Keratinocyte (primary cell): ENCODE measurements at regions not wholly inside any gene's neighbourhood (a gene's known extent, or its start where the extent isn't known, plus 50 kb on each side); places are given as distances from the start of the nearest gene placed in this dataset.

Source experiments
- CTCF ChIP-seq, 3 experiments: IDR thresholded peaks in 1 of 3; conservative IDR thresholded peaks in 1 of 3; optimal IDR thresholded peaks in 1 of 3; 2 replicates in 2 of 3; 3 replicates in 1 of 3; pipeline versions ENCODE3 to v1.5.1; 2011; ENCODE audit warnings: low read length in 3 of 3, mild to moderate bottlenecking in 3 of 3, moderate library complexity in 2 of 3, control low read depth in 1 of 3, inconsistent platforms in 1 of 3; ENCODE audit not compliant: insufficient read depth in 2 of 3; ENCODE audit errors: extremely low read depth in 1 of 3
- EZH2 ChIP-seq: IDR thresholded peaks from one replicate; pipeline ENCODE4 v1.6.1; 2012; ENCODE audit warnings: inconsistent platforms, mild to moderate bottlenecking, low read length, moderate library complexity

GRCh38 chr1:148310807-148311206 is 158.7 kb upstream of the NBPF11 start:
- TF ChIP-seq CTCF (optimal IDR thresholded peaks at IDR 0.05 in 1 of 3, IDR thresholded peaks at IDR 0.05 in 1 of 3, conservative IDR thresholded peaks at IDR 0.05 in 1 of 3; ENCODE audit: extremely low read depth in 1 of 3, insufficient read depth in 2 of 3, low read length in 3 of 3), result no peak
- no peak for TF ChIP-seq EZH2
